ENCODE measurements at regions not wholly inside any gene's neighbourhood (a gene's known extent, or its start where the extent isn't known, plus 50 kb on each side); places are given as distances from the start of the nearest gene placed in this dataset.

- TF ChIP-seq RAD21 (conservative IDR thresholded peaks at IDR 0.05 in 1 of 2, IDR thresholded peaks at IDR 0.05 in 1 of 2) = no peak
- TF ChIP-seq CTCF (IDR thresholded peaks at IDR 0.05) = no peak
- no peak for TF ChIP-seq POLR2A (IDR thresholded peaks at IDR 0.05; ENCODE audit: low read length)
- TF ChIP-seq NR3C1 (IDR thresholded peaks at IDR 0.05) = no peak
- TF ChIP-seq RFX5 (IDR thresholded peaks at IDR 0.05) = no peak
- no peak for TF ChIP-seq BHLHE40 (IDR thresholded peaks at IDR 0.05; ENCODE audit: low read depth, low read length)
- TF ChIP-seq JUN (IDR thresholded peaks at IDR 0.05) = no peak
- TF ChIP-seq HDAC2 (IDR thresholded peaks at IDR 0.05) = no peak
- no peak for TF ChIP-seq KDM5A (IDR thresholded peaks at IDR 0.05)
- TF ChIP-seq MYC (IDR thresholded peaks at IDR 0.05; ENCODE audit: borderline replicate concordance, low read length) = no peak
- TF ChIP-seq FOSL2 (IDR thresholded peaks at IDR 0.05) = no peak
- TF ChIP-seq FOSL2 (CRISPR knock-in tag; IDR thresholded peaks at IDR 0.05) = no peak
- TF ChIP-seq REST (IDR thresholded peaks at IDR 0.05) = no peak
- TF ChIP-seq ELK1 (IDR thresholded peaks at IDR 0.05; ENCODE audit: low read depth, low read length) = no peak
Observed at GRCh38 chr11:37747121-37747520, 1149.1 kb upstream of the RAG2 start.
